C4-2B (cell line): ENCODE measurements at regions not wholly inside any gene's neighbourhood (a gene's known extent, or its start where the extent isn't known, plus 50 kb on each side); places are given as distances from the start of the nearest gene placed in this dataset.

Source experiments
- ZFX ChIP-seq: fragments of 450-650 bp; IDR thresholded peaks from 2 replicates; pipeline ENCODE4 v1.6.1; 2017
- TF ChIP-seq, protein P1 (sequence below): fragments of 450-650 bp; conservative IDR thresholded peaks from 2 replicates; pipeline ENCODE4 v1.5.1; 2017; ENCODE audit warnings: mild to moderate bottlenecking

DNA sequence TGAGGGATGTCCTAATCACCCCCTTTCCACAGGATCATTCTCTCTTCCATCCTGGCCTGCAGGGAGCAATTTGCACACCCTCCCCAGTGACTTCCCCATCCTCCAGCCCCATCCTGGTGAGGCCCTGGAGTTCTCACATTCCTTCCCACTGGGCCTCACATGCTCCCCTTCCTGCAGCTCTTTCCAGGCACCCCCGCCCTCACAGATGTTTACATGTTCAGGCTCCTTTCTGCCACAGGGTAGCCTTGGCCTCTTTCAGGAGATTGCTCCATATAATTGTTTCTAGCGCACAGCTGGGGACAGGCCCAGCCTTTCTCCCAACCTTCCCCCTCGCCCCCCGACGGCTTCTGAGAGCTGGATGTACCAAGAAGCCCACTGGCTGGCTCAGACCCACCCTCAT is 288.4 kb upstream of the TRIB2 start:
- TF ChIP-seq, protein P1, sequence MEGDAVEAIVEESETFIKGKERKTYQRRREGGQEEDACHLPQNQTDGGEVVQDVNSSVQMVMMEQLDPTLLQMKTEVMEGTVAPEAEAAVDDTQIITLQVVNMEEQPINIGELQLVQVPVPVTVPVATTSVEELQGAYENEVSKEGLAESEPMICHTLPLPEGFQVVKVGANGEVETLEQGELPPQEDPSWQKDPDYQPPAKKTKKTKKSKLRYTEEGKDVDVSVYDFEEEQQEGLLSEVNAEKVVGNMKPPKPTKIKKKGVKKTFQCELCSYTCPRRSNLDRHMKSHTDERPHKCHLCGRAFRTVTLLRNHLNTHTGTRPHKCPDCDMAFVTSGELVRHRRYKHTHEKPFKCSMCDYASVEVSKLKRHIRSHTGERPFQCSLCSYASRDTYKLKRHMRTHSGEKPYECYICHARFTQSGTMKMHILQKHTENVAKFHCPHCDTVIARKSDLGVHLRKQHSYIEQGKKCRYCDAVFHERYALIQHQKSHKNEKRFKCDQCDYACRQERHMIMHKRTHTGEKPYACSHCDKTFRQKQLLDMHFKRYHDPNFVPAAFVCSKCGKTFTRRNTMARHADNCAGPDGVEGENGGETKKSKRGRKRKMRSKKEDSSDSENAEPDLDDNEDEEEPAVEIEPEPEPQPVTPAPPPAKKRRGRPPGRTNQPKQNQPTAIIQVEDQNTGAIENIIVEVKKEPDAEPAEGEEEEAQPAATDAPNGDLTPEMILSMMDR = no peak
- no peak for TF ChIP-seq ZFX
